Colonic mucosa (tissue), 4 donors: ENCODE measurements at regions not wholly inside any gene's neighbourhood (a gene's known extent, or its start where the extent isn't known, plus 50 kb on each side); places are given as distances from the start of the nearest gene placed in this dataset.

Source experiments
- DNase-seq: peaks from one replicate; pipeline ENCODE4 v3.0.0-alpha.2; 2020
- H3K27ac ChIP-seq: fragments of 200-600 bp; one replicate; pipeline ENCODE4 v1.8.0; 2021
- H3K27me3 ChIP-seq: fragments of 200-600 bp; one replicate; pipeline ENCODE4 v1.8.0; 2021
- H3K36me3 ChIP-seq: fragments of 200-600 bp; one replicate; pipeline ENCODE4 v1.8.0; 2021
- H3K4me1 ChIP-seq: fragments of 200-600 bp; one replicate; pipeline ENCODE4 v1.8.0; 2021; ENCODE audit warnings: mild to moderate bottlenecking
- H3K4me3 ChIP-seq: fragments of 200-600 bp; one replicate; pipeline ENCODE4 v1.8.0; 2021
- H3K9ac ChIP-seq, 2 donors: one replicate each; pipeline ENCODE4 v1.7.0; 2013; ENCODE audit warnings: control low read depth in 2 of 2, low read depth in 2 of 2, low read length in 2 of 2
- H3K9me3 ChIP-seq: fragments of 200-600 bp; one replicate; pipeline ENCODE4 v1.8.0; 2021
- CTCF ChIP-seq: fragments of 200-600 bp; IDR thresholded peaks from one replicate; pipeline ENCODE4 v1.8.0; 2022; ENCODE audit warnings: antibody characterized with exemption, mild to moderate bottlenecking
- intact Hi-C: fragments of 100-400 bp; cut with DNase I; formaldehyde crosslinking; loops from one replicate; pipeline ENCODE4 v1.14.1; 2022
- donor health status: healthy.
- donor health status: DM: no; HTN: no; CAD: no.
- donor health status: DM: no; HTN: no; CAD: no.

GRCh38 chr3:103963599-103963998 lies 1403.1 kb upstream of the ALCAM start:
- Histone ChIP-seq H3K36me3 (no peaks in the 10 kb centered on the region), H3K27me3 (no peaks in the 10 kb centered on the region), H3K9me3 (no peaks in the 10 kb centered on the region), H3K4me3 (no peak overlapping the region), H3K4me1 (no peaks in the 10 kb centered on the region), H3K27ac (no peak overlapping the region), H3K9ac (no peak overlapping the region)
- TF ChIP-seq CTCF: no peak
- intact Hi-C loops: no loop called here
- no peak for DNase-seq

DNA sequence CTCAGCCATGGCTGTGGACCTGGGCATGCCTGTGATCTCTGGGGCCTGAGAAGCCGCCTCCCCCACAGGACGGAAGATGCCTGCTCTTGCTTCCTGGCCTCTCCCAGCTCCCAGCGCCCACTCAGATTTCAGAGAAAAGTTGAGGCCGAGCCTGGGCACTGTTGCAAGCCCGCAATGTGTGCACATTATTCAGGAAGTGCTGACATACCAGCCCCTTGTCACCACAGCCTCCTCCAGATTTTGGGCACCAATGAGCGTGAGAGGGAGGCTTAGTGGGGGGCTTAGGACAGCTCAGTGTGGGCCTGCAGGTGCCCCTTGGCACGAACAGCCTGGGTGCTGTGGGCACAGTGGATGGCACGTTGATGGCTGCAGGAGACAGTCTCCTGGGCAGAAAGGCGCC lies 1400.9 kb upstream of the ALCAM start:
- Histone ChIP-seq H3K36me3 (no peaks in the 10 kb centered on the region), H3K4me1 (no peaks in the 10 kb centered on the region), H3K27me3 (no peaks in the 10 kb centered on the region), H3K4me3 (no peak overlapping the region), H3K9ac (no peak overlapping the region), H3K27ac (no peak overlapping the region), H3K9me3 (no peaks in the 10 kb centered on the region)
- no peak for DNase-seq
- intact Hi-C loops: no loop called here
- TF ChIP-seq CTCF: no peak

DNA sequence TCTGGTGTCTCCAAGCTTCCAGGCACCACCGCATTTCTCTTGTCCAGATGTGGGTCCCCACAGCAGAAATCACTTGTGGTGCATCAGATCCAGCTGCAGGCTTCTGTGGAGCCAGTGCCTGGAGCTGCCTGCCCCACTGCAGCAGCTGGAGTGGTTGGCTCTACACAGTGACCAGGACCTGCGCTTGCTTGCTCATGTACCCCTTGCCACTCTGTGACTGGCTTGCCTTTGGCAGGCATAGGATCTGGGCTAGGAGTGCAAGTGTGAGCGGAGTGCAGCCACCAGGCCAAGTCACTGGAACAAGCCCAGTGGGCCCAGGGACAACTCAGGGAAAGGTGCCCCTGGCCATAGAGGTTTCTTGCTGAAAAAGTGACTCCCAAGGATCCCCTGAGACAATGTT lies 1400.0 kb upstream of the ALCAM start:
- DNase-seq: no peak
- H3K36me3 ChIP-seq: no peaks in the 10 kb centered on the region
- H3K9me3 ChIP-seq: no peaks in the 10 kb centered on the region
- TF ChIP-seq CTCF: no peak
- H3K9ac ChIP-seq: no peak overlapping the region
- no peaks in the 10 kb centered on the region for H3K4me1 ChIP-seq
- no peaks in the 10 kb centered on the region for H3K27me3 ChIP-seq
- no peak overlapping the region for H3K4me3 ChIP-seq
- intact Hi-C loops: no loop called here
- no peak overlapping the region for H3K27ac ChIP-seq

DNA sequence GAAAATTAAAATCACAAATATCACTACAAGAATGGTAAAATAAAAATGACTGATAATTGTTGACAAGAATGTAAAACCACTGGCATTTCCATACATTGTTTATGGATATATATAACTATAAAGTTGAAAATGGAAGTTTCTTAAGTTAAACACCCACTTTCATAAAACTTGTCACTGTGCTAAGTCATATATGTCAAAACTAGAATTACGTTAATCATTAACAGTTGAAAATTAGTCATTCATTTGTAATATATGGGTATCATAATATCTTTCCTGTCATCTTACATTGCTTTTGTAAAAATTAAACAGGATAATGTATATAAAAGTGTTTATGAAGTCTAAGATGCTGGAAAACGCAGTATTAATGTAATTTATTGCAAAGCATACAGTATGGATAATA lies 1398.6 kb upstream of the ALCAM start:
- Histone ChIP-seq H3K36me3 (no peaks in the 10 kb centered on the region), H3K27ac (no peak overlapping the region), H3K4me1 (no peaks in the 10 kb centered on the region), H3K4me3 (no peak overlapping the region), H3K27me3 (no peaks in the 10 kb centered on the region), H3K9me3 (no peaks in the 10 kb centered on the region), H3K9ac (no peak overlapping the region)
- intact Hi-C loops: no loop called here
- TF ChIP-seq CTCF: no peak
- DNase-seq: no peak

DNA sequence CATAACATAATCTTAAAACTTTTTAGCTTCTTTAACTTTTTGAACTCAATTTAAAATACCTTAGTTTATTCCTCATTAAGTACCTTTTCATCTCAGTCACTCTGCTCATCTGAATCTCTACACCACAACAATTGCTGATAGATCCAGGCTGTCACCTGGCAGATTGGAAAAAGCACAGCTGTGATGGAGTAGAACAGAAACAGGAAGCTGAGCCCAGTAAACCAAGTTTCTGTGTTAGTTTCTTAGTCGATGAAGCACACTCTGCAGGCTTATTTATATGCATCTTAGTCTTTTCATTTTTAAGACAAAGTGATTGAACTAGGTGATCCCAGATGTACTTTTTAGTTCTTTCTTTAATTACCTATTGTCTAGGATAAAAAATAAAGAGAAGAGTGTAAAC lies 1398.0 kb upstream of the ALCAM start:
- H3K9ac ChIP-seq: no peak overlapping the region
- intact Hi-C loops: no loop called here
- no peak for DNase-seq
- no peak overlapping the region for H3K4me3 ChIP-seq
- no peaks in the 10 kb centered on the region for H3K36me3 ChIP-seq
- no peaks in the 10 kb centered on the region for H3K27me3 ChIP-seq
- no peak overlapping the region for H3K27ac ChIP-seq
- no peaks in the 10 kb centered on the region for H3K4me1 ChIP-seq
- H3K9me3 ChIP-seq: no peaks in the 10 kb centered on the region
- TF ChIP-seq CTCF: no peak

GRCh38 chr3:103976931-103977339 lies 1389.8 kb upstream of the ALCAM start:
- TF ChIP-seq CTCF: no peak
- Histone ChIP-seq H3K27ac (no peak overlapping the region), H3K27me3 (no peaks in the 10 kb centered on the region), H3K9me3 (no peaks in the 10 kb centered on the region), H3K4me1 (no peaks in the 10 kb centered on the region), H3K36me3 (no peaks in the 10 kb centered on the region), H3K9ac (no peak overlapping the region), H3K4me3 (no peak overlapping the region)
- intact Hi-C loops: no loop called here
- DNase-seq: no peak
